ENCODE measurements at regions not wholly inside any gene's neighbourhood (a gene's known extent, or its start where the extent isn't known, plus 50 kb on each side); places are given as distances from the start of the nearest gene placed in this dataset.

GRCh38 chr9:31669311-31669710 lies 715.1 kb upstream of the ACO1 start:
- no peak overlapping the region for H3K4me2 ChIP-seq
- H3K9ac ChIP-seq: no peak overlapping the region
- no peaks in the 10 kb centered on the region for H3K27me3 Mint-ChIP-seq (ENCODE audit: insufficient read depth, low read depth)
- H3K4me3 ChIP-seq: no peak overlapping the region
- no peaks in the 10 kb centered on the region for H3K4me1 ChIP-seq
- H3K9me3 Mint-ChIP-seq: no peaks in the 10 kb centered on the region
- no peaks in the 10 kb centered on the region for H3F3A ChIP-seq (ENCODE audit: low read depth)
- TF ChIP-seq EZH2phosphoT487 (IDR thresholded peaks at IDR 0.05) (no peak), CTCF (IDR thresholded peaks at IDR 0.05) (no peak), EZH2 (IDR thresholded peaks at IDR 0.05) (no peak)
- no peaks in the 10 kb centered on the region for H3K4me1 Mint-ChIP-seq
- H3K79me2 ChIP-seq (ENCODE audit: low read depth): no peaks in the 10 kb centered on the region
- H3K36me3 Mint-ChIP-seq: no peaks in the 10 kb centered on the region
- no peaks in the 10 kb centered on the region for H3K27me3 ChIP-seq
- H3K9me3 ChIP-seq (ENCODE audit: low read depth): no peaks in the 10 kb centered on the region
- H3K36me3 ChIP-seq: no peaks in the 10 kb centered on the region
- no peak overlapping the region for H3K27ac Mint-ChIP-seq
- no peaks in the 10 kb centered on the region for H4K20me1 ChIP-seq (ENCODE audit: low read depth)
- H3K27ac ChIP-seq: no peak overlapping the region
- no peak for DNase-seq (ENCODE audit: low spot score)
- H3K4me3 Mint-ChIP-seq: no peak overlapping the region
- no peak overlapping the region for H2AFZ ChIP-seq (replicated peaks)

DNA sequence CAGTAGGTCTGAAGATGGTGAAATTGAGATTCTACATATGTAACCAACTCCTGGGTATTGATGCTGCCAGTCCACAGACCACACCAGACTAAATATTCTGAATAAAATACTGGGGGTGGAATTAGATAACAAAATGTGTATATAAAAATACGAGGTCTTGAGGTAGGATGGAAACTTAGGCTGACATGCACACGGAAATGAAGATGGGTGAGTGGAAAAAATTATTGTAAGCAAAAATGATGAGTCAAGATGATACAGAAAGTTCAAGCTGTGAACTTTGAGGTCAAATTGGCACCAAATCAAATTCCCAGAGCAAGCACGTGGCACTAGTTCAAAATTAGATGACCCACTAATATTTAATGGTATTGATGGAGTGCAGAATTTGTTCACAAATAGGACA lies 713.4 kb upstream of the ACO1 start:
- Histone ChIP-seq H3K4me3 (no peak overlapping the region), H3K9ac (no peak overlapping the region), H3K36me3 (no peaks in the 10 kb centered on the region), H3F3A (ENCODE audit: low read depth) (no peaks in the 10 kb centered on the region), H3K4me2 (no peak overlapping the region), H3K27me3 (no peaks in the 10 kb centered on the region), H3K4me1 (no peaks in the 10 kb centered on the region), H3K9me3 (ENCODE audit: low read depth) (no peaks in the 10 kb centered on the region), H3K27ac (no peak overlapping the region), H3K79me2 (ENCODE audit: low read depth) (no peaks in the 10 kb centered on the region), H4K20me1 (ENCODE audit: low read depth) (no peaks in the 10 kb centered on the region), H2AFZ (replicated peaks) (no peak overlapping the region)
- Mint-ChIP-seq H3K27me3 (ENCODE audit: insufficient read depth, low read depth) (no peaks in the 10 kb centered on the region), H3K9me3 (no peaks in the 10 kb centered on the region), H3K4me1 (no peaks in the 10 kb centered on the region), H3K27ac (no peak overlapping the region), H3K4me3 (no peak overlapping the region), H3K36me3 (no peaks in the 10 kb centered on the region)
- no peak for DNase-seq (ENCODE audit: low spot score)
- no peak for TF ChIP-seq EZH2phosphoT487 (IDR thresholded peaks at IDR 0.05)
- no peak for TF ChIP-seq CTCF (IDR thresholded peaks at IDR 0.05)
- TF ChIP-seq EZH2 (IDR thresholded peaks at IDR 0.05): no peak

GRCh38 chr9:31674264-31674663 lies 710.2 kb upstream of the ACO1 start:
- Histone ChIP-seq H3K36me3 (no peaks in the 10 kb centered on the region), H3K4me1 (no peaks in the 10 kb centered on the region), H2AFZ (replicated peaks) (no peak overlapping the region), H3K27ac (no peak overlapping the region), H3K9me3 (ENCODE audit: low read depth) (no peaks in the 10 kb centered on the region), H3K4me3 (no peak overlapping the region), H4K20me1 (ENCODE audit: low read depth) (no peaks in the 10 kb centered on the region), H3F3A (ENCODE audit: low read depth) (no peaks in the 10 kb centered on the region), H3K27me3 (no peaks in the 10 kb centered on the region), H3K9ac (no peak overlapping the region), H3K4me2 (no peak overlapping the region), H3K79me2 (ENCODE audit: low read depth) (no peaks in the 10 kb centered on the region)
- H3K27ac Mint-ChIP-seq: no peak overlapping the region
- peaks cover 2% of the 10 kb centered on the region for H3K4me1 Mint-ChIP-seq
- no peak for TF ChIP-seq EZH2 (IDR thresholded peaks at IDR 0.05)
- H3K27me3 Mint-ChIP-seq (ENCODE audit: insufficient read depth, low read depth): no peaks in the 10 kb centered on the region
- H3K36me3 Mint-ChIP-seq: no peaks in the 10 kb centered on the region
- no peak overlapping the region for H3K4me3 Mint-ChIP-seq
- H3K9me3 Mint-ChIP-seq: no peaks in the 10 kb centered on the region
- DNase-seq (ENCODE audit: low spot score): no peak

DNA sequence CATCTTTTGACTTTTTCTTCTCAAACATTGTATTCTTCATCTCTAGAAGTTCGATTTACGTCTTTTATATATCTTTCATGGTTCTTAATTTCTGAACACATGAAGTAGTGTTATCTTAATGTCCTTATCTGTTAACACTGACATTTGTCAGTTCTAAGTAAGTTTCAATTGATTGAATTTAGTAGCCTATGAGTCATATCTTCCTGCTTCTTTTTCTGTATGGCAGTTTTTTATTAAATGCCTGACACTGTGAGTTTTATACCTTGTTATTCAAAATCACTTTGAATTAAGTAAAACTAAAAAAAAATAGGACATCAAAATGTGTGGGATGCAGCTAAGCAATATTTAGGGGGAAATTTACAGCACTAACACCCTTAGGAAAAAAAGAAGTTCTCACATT lies 707.0 kb upstream of the ACO1 start:
- no peaks in the 10 kb centered on the region for H3K36me3 Mint-ChIP-seq
- no peaks in the 10 kb centered on the region for H3K27me3 ChIP-seq
- H4K20me1 ChIP-seq (ENCODE audit: low read depth): no peaks in the 10 kb centered on the region
- H3K4me1 Mint-ChIP-seq: peaks cover 2% of the 10 kb centered on the region
- H3K27me3 Mint-ChIP-seq (ENCODE audit: insufficient read depth, low read depth): no peaks in the 10 kb centered on the region
- DNase-seq (ENCODE audit: low spot score): no peak
- H3K27ac Mint-ChIP-seq: no peak overlapping the region
- H3K9me3 ChIP-seq (ENCODE audit: low read depth): no peaks in the 10 kb centered on the region
- H3K4me1 ChIP-seq: no peaks in the 10 kb centered on the region
- no peaks in the 10 kb centered on the region for H3F3A ChIP-seq (ENCODE audit: low read depth)
- no peak for TF ChIP-seq EZH2 (IDR thresholded peaks at IDR 0.05)
- no peak for TF ChIP-seq CTCF (IDR thresholded peaks at IDR 0.05)
- no peak for TF ChIP-seq EZH2phosphoT487 (IDR thresholded peaks at IDR 0.05)
- H3K4me3 Mint-ChIP-seq: no peak overlapping the region
- H3K9ac ChIP-seq: no peak overlapping the region
- H3K4me3 ChIP-seq: no peak overlapping the region
- H3K27ac ChIP-seq: no peak overlapping the region
- H3K4me2 ChIP-seq: no peak overlapping the region
- no peak overlapping the region for H2AFZ ChIP-seq (replicated peaks)
- H3K36me3 ChIP-seq: no peaks in the 10 kb centered on the region
- no peaks in the 10 kb centered on the region for H3K9me3 Mint-ChIP-seq
- H3K79me2 ChIP-seq (ENCODE audit: low read depth): no peaks in the 10 kb centered on the region

All from neural progenitor cell (in vitro differentiated cells).